ENCODE measurements at regions not wholly inside any gene's neighbourhood (a gene's known extent, or its start where the extent isn't known, plus 50 kb on each side); places are given as distances from the start of the nearest gene placed in this dataset.

GRCh38 chr1:105544475-105544874 is 1512.0 kb upstream of the PRMT6 start:
- TF ChIP-seq POLR2A (IDR thresholded peaks at IDR 0.05; ENCODE audit: low read depth, low read length) (no peak), POLR2AphosphoS5 (IDR thresholded peaks at IDR 0.05; ENCODE audit: low read depth, low read length) (no peak)
